ENCODE measurements at regions not wholly inside any gene's neighbourhood (a gene's known extent, or its start where the extent isn't known, plus 50 kb on each side); places are given as distances from the start of the nearest gene placed in this dataset.
"Not testable (repeated sequence)": the region's sequence is repeated elsewhere in the genome, so short reads cannot be mapped to it uniquely, and the experiment has no call there.

- Histone ChIP-seq H3K4me2 (ENCODE audit: insufficient read depth, low read length, poor library complexity, severe bottlenecking) (no peak overlapping the region), H3K14ac (ENCODE audit: low read length) (no peak overlapping the region), H4K8ac (ENCODE audit: low read depth, low read length) (no peak overlapping the region), H3K18ac (ENCODE audit: low read length) (no peak overlapping the region), H3K4me3 (ENCODE audit: low read length in 2 of 2) (no peak overlapping the region), H3K4me1 (ENCODE audit: control insufficient read depth in 2 of 2, insufficient read depth in 1 of 2, low read depth in 1 of 2, low read length in 2 of 2) (peaks cover 7 to 10% of the 10 kb centered on the region in 2 donors), H3K23ac (ENCODE audit: low read depth, low read length, poor library complexity) (no peak overlapping the region), H2BK5ac (ENCODE audit: low read length) (no peak overlapping the region), H3K27me3 (ENCODE audit: control insufficient read depth in 3 of 3, insufficient read depth in 3 of 3, low read depth in 1 of 3, low read length in 3 of 3) (no peaks in the 10 kb centered on the region), H3K9me3 (replicated peaks in 1 of 2; ENCODE audit: control insufficient read depth in 2 of 2, insufficient read depth in 1 of 2, low read depth in 1 of 2, low read length in 2 of 2) (no peaks in the 10 kb centered on the region), H3K27ac (replicated peaks; ENCODE audit: low read length) (no peak overlapping the region), H3K4ac (ENCODE audit: low read length) (no peak overlapping the region), H2BK15ac (ENCODE audit: low read length) (no peak overlapping the region), H2AK5ac (ENCODE audit: low read depth, low read length) (no peak overlapping the region), H2BK12ac (ENCODE audit: low read length) (no peak overlapping the region), H3K36me3 (replicated peaks in 1 of 2; ENCODE audit: control insufficient read depth in 2 of 2, insufficient read depth in 2 of 2, low read length in 2 of 2) (peaks cover 0 to 1% of the 10 kb centered on the region in 2 donors), H4K91ac (ENCODE audit: low read depth, low read length, poor library complexity) (no peak overlapping the region), H2BK120ac (ENCODE audit: low read depth, low read length) (no peak overlapping the region), H2AFZ (ENCODE audit: low read length) (no peak overlapping the region), H3K79me1 (ENCODE audit: low read depth, low read length) (no peaks in the 10 kb centered on the region), H3K9ac (ENCODE audit: low read depth, low read length, poor library complexity) (no peak overlapping the region)
- no peak for DNase-seq (ENCODE audit: low spot score)
- WGBS, 2 donors (ENCODE audit: extremely low coverage in 2 of 2, insufficient read length in 2 of 2, insufficient replicate concordance in 1 of 2), result no CpG with 5 or more reads among the region's 3 CpGs
Observed at GRCh38 chr1:87432685-87433084, 104.0 kb downstream of the LMO4 start.

GRCh38 chr1:87433101-87433500, 104.4 kb downstream of the LMO4 start:
- not testable (repeated sequence) for H2BK12ac ChIP-seq (ENCODE audit: low read length); H3K23ac ChIP-seq (ENCODE audit: low read depth, low read length, poor library complexity); H3K36me3 ChIP-seq (replicated peaks in 1 of 2; ENCODE audit: control insufficient read depth in 2 of 2, insufficient read depth in 2 of 2, low read length in 2 of 2); H3K4ac ChIP-seq (ENCODE audit: low read length); H4K91ac ChIP-seq (ENCODE audit: low read depth, low read length, poor library complexity); H3K79me1 ChIP-seq (ENCODE audit: low read depth, low read length); H3K27ac ChIP-seq (replicated peaks; ENCODE audit: low read length); H4K8ac ChIP-seq (ENCODE audit: low read depth, low read length); H2BK5ac ChIP-seq (ENCODE audit: low read length); H2AFZ ChIP-seq (ENCODE audit: low read length); H3K9me3 ChIP-seq (replicated peaks in 1 of 2; ENCODE audit: control insufficient read depth in 2 of 2, insufficient read depth in 1 of 2, low read depth in 1 of 2, low read length in 2 of 2); H3K4me3 ChIP-seq (ENCODE audit: low read length in 2 of 2); H3K27me3 ChIP-seq (ENCODE audit: control insufficient read depth in 3 of 3, insufficient read depth in 3 of 3, low read depth in 1 of 3, low read length in 3 of 3); H3K9ac ChIP-seq (ENCODE audit: low read depth, low read length, poor library complexity); H2BK120ac ChIP-seq (ENCODE audit: low read depth, low read length); H2BK15ac ChIP-seq (ENCODE audit: low read length); H2AK5ac ChIP-seq (ENCODE audit: low read depth, low read length); H3K4me1 ChIP-seq (ENCODE audit: control insufficient read depth in 2 of 2, insufficient read depth in 1 of 2, low read depth in 1 of 2, low read length in 2 of 2); H3K14ac ChIP-seq (ENCODE audit: low read length); DNase-seq (ENCODE audit: low spot score); H3K18ac ChIP-seq (ENCODE audit: low read length); H3K4me2 ChIP-seq (ENCODE audit: insufficient read depth, low read length, poor library complexity, severe bottlenecking)
- no CpG with 5 or more reads among the region's 2 CpGs for WGBS, 2 donors (ENCODE audit: extremely low coverage in 2 of 2, insufficient read length in 2 of 2, insufficient replicate concordance in 1 of 2)

- no peak overlapping the region for H4K8ac ChIP-seq (ENCODE audit: low read depth, low read length)
- WGBS, 2 donors (ENCODE audit: extremely low coverage in 2 of 2, insufficient read length in 2 of 2, insufficient replicate concordance in 1 of 2), result no CpG with 5 or more reads among the region's 8 CpGs
- H3K9me3 ChIP-seq (replicated peaks in 1 of 2; ENCODE audit: control insufficient read depth in 2 of 2, insufficient read depth in 1 of 2, low read depth in 1 of 2, low read length in 2 of 2), result no peaks in the 10 kb centered on the region
- H2BK15ac ChIP-seq (ENCODE audit: low read length), result no peak overlapping the region
- no peak overlapping the region for H3K4ac ChIP-seq (ENCODE audit: low read length)
- no peak overlapping the region for H2BK120ac ChIP-seq (ENCODE audit: low read depth, low read length)
- no peak overlapping the region for H3K27ac ChIP-seq (replicated peaks; ENCODE audit: low read length)
- H4K91ac ChIP-seq (ENCODE audit: low read depth, low read length, poor library complexity), result no peak overlapping the region
- no peak overlapping the region for H2AFZ ChIP-seq (ENCODE audit: low read length)
- H3K79me1 ChIP-seq (ENCODE audit: low read depth, low read length), result no peaks in the 10 kb centered on the region
- peaks cover 0 to 1% of the 10 kb centered on the region in 2 donors for H3K36me3 ChIP-seq (replicated peaks in 1 of 2; ENCODE audit: control insufficient read depth in 2 of 2, insufficient read depth in 2 of 2, low read length in 2 of 2)
- peaks cover 0 to 4% of the 10 kb centered on the region in 2 donors for H3K4me1 ChIP-seq (ENCODE audit: control insufficient read depth in 2 of 2, insufficient read depth in 1 of 2, low read depth in 1 of 2, low read length in 2 of 2)
- H3K4me2 ChIP-seq (ENCODE audit: insufficient read depth, low read length, poor library complexity, severe bottlenecking), result no peak overlapping the region
- H3K14ac ChIP-seq (ENCODE audit: low read length), result no peak overlapping the region
- H2BK5ac ChIP-seq (ENCODE audit: low read length), result no peak overlapping the region
- DNase-seq (ENCODE audit: low spot score), result no peak
- H3K23ac ChIP-seq (ENCODE audit: low read depth, low read length, poor library complexity), result no peak overlapping the region
- H3K9ac ChIP-seq (ENCODE audit: low read depth, low read length, poor library complexity), result no peak overlapping the region
- no peak overlapping the region for H2AK5ac ChIP-seq (ENCODE audit: low read depth, low read length)
- no peak overlapping the region for H2BK12ac ChIP-seq (ENCODE audit: low read length)
- H3K18ac ChIP-seq (ENCODE audit: low read length), result no peak overlapping the region
- H3K4me3 ChIP-seq (ENCODE audit: low read length in 2 of 2), result no peak overlapping the region
- H3K27me3 ChIP-seq (ENCODE audit: control insufficient read depth in 3 of 3, insufficient read depth in 3 of 3, low read depth in 1 of 3, low read length in 3 of 3), result no peaks in the 10 kb centered on the region
Observed at GRCh38 chr1:87435484-87435883, 106.8 kb downstream of the LMO4 start.

DNA sequence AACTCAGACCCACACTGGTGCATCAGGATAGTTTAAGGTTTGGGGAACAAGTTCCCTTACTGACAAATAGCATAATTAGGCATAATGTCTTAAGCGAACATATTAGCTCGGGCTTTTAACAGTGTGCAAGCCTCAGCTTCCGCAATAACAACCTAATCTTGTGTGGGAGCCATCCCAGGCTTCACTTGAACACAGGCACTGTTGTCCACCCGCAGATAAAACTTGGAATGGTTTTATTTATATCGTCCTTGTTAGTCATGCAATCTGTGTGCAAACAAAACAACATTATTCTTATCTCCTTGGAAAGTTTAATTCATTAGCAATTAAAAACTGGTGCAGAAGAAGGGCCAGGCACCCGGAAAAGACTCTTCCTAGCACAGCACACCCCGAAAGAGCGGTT, 107.4 kb downstream of the LMO4 start:
- WGBS, 2 donors (ENCODE audit: extremely low coverage in 2 of 2, insufficient read length in 2 of 2, insufficient replicate concordance in 1 of 2), result no CpG with 5 or more reads among the region's 8 CpGs
- H3K4me2 ChIP-seq (ENCODE audit: insufficient read depth, low read length, poor library complexity, severe bottlenecking); H3K27me3 ChIP-seq (ENCODE audit: control insufficient read depth in 3 of 3, insufficient read depth in 3 of 3, low read depth in 1 of 3, low read length in 3 of 3); H3K14ac ChIP-seq (ENCODE audit: low read length); H3K4me1 ChIP-seq (ENCODE audit: control insufficient read depth in 2 of 2, insufficient read depth in 1 of 2, low read depth in 1 of 2, low read length in 2 of 2); DNase-seq (ENCODE audit: low spot score); H3K9ac ChIP-seq (ENCODE audit: low read depth, low read length, poor library complexity); H3K79me1 ChIP-seq (ENCODE audit: low read depth, low read length); H3K23ac ChIP-seq (ENCODE audit: low read depth, low read length, poor library complexity); H3K4ac ChIP-seq (ENCODE audit: low read length); H3K18ac ChIP-seq (ENCODE audit: low read length); H2AK5ac ChIP-seq (ENCODE audit: low read depth, low read length); H4K91ac ChIP-seq (ENCODE audit: low read depth, low read length, poor library complexity); H3K9me3 ChIP-seq (replicated peaks in 1 of 2; ENCODE audit: control insufficient read depth in 2 of 2, insufficient read depth in 1 of 2, low read depth in 1 of 2, low read length in 2 of 2); H3K4me3 ChIP-seq (ENCODE audit: low read length in 2 of 2); H2BK12ac ChIP-seq (ENCODE audit: low read length); H3K27ac ChIP-seq (replicated peaks; ENCODE audit: low read length); H2BK5ac ChIP-seq (ENCODE audit: low read length); H2BK120ac ChIP-seq (ENCODE audit: low read depth, low read length); H3K36me3 ChIP-seq (replicated peaks in 1 of 2; ENCODE audit: control insufficient read depth in 2 of 2, insufficient read depth in 2 of 2, low read length in 2 of 2); H2AFZ ChIP-seq (ENCODE audit: low read length); H2BK15ac ChIP-seq (ENCODE audit: low read length); H4K8ac ChIP-seq (ENCODE audit: low read depth, low read length): not testable (repeated sequence)
